NCI-H526 (cell line): ENCODE measurements at regions not wholly inside any gene's neighbourhood (a gene's known extent, or its start where the extent isn't known, plus 50 kb on each side); places are given as distances from the start of the nearest gene placed in this dataset.

Experiments used
- DNase-seq, 2 experiments: peaks; one replicate each; lab custom pipeline; 2025; lab: John Stamatoyannopoulos, UW

DNA sequence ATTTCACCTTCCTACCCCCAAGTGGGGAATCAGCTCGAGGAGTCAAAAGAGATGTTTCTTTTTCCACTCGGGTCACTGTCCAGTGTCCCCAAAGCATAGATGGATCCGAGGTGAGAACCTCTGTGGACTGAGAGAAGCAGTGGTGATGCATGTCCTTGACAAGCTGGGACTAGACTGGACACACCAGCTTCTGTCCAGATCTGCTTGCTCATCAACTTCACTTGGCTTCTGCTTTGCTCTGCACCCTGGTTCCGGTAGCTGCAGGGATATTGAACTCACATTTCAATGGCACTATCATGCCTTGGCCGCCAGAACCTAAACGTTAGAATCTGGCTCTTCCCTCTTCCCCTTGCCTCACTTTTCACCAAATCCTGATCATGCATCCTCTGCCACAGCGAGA, 50.3 kb upstream of the CXCL12 start:
- no peak for DNase-seq

DNA sequence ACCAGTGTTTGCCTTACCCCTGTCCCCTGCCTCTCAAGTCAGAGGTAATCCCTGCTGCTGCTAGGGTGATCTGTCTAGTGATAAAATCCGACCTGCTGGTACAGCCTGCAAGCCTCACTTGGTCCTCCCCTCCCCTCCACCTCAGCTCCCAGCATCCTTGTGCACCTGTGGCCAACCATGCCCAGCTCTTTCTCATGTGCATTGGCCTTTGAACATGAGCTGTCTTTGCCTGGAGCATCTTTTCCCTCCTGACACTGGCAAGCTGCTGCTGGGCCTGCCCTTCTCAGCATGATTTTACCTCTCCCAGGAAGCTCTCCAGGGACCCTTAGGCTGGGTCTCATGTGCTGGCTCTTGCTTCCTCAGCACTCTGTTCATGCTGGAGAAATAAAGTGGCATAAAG, 51.3 kb upstream of the CXCL12 start:
- DNase-seq = no peak

DNA sequence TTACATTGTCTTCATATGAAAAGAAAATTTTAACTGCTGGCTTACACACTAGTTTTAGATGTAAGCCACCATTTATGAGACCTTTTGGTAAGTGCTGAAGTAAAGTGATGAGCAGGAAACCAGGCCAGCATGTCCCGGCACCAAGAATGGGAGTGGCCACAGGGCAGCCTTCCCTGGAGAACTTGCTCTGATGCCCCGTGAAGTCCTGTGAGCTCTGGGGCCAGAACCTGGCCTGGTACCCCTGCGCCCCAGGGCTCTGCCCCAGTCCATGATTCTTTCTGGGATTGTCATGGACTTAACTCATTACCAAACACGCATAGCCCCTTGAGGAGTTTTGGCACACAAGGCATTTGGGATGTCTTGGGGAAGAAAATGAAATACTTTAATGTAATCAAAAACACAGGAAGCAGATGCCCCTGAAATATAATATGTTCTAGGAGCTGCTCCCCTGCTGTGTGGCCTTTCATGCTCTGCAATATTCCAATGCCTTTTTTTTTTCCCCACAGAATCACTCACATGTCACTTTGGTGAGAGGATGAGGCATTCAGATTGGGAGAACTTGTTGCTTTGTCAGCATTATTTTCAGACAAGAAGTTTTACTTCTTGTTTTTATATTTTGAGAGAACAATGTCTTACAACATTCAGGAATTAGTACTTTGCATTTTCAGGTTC, 53.1 kb upstream of the CXCL12 start:
- DNase-seq = no peak

DNA sequence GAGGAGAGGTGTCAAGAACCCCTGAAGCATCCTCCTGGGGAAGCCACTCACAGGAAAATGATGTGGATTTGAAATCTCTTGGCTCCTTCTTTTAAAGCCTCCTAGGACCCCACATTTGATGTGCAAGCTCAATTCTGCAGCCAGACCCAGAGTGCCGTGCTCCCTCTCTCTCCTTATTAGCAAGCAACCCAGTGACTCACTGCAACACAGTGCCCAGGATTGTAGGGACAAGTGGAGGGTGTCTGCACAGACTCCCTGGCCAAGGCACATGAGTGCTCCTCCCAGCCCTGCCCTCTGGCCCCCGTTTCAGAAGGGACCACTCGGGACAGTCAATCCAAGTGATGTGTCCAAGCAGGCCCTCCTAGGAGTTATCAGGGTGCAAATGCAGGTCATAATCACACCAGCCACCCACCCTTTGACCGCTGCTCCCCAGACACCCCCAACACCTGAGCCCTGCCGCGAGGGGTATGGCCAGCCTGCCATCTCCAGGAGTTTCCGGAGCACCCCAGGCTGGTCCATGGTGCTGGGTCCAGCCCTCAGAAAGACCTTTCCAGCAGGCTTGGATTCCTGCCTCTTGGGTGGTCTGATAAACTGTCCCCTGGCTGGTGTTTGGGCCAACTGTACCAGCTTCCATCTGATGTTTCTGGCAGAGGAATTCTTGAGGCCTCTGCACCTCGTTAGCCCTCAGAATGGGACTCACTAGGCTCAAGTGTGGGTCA, 54.5 kb upstream of the CXCL12 start:
- no peak for DNase-seq

DNA sequence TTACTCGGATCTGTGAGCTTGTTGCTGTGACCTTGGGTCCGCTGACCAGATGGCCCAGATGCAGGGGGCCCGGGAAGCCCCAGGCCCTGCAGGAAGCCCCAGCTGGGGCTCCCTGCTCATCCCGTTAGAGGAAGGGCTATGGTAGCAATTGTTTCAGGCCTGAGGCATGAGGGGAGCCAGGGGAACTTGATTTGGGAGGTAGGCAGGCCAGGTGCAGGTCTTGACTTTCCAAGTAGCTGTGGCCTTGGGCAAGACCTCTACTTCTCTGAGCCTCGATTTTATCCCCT, 55.0 kb upstream of the CXCL12 start:
- no peak for DNase-seq

DNA sequence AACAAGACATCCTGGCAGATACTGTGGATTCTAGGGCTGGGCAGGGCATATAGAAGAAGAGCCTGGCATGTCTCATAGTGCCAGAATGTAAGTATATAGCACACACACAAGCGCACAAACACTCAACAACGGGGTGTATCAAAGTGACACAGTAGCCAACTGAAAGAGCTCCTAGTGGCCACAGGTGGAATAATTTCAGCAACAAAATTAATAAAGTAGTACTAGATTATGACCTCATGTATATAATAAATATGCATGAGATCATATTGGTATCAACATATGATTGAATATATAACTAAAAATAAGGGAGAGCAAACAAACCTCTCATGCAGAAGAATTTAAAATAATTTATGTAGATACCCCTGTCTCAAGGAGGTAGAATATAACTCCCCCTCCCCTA, 72.4 kb upstream of the CXCL12 start:
- DNase-seq = no peak

DNA sequence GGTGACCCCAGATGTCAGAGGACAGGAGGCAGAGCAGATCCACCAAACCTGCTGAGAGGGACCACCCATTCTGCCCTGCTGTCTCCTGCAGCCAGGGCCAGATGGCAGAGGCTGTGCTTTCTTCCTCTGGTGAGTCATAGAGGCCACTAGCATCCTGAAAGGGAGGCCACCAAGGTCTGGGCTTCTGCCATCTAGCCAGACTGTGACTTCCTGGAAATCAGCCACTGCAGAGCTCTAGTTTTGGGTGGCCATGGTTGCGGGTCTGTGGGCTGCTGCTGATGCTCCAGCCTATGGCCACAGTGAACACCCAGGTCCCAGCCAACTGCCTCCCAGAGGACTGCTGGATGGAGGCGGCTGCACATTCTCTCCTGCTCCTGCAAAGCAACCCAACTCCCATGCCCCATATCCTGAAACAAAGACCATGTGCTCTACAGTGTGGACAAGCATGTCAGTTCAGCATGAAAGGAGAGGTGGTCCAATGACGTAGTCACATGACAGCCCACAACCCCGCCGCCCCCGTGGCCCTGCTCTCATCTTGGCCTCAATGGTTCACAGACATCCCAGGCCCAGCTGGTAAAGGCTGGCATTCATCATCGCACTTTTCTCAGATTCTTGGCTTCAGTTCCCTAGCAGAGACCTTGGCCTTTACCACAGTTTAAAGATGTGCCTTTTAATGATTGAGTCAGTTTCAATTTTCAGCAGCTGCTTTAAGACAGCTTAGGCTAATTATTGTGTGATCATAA, 73.9 kb upstream of the CXCL12 start:
- DNase-seq = no peak

DNA sequence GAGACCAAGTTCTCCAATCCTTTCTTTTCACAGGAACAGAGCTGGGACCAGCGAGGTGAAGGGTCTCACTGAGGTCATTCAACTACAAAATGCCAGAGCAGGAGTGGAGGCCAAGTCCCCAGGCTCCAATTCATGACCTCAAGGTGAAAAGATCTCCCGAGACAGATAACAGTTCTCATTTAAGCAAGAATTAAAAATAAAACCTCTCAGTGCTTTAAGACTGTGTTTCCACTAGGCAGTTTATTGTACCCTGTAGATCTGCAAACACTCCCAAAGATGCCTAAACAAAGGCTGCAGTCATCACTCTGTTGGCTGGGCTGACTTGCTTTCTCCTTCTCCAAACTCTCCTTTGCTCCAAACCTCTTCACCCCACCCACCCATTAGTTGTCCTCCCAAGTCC, 74.8 kb upstream of the CXCL12 start:
- no peak for DNase-seq

DNA sequence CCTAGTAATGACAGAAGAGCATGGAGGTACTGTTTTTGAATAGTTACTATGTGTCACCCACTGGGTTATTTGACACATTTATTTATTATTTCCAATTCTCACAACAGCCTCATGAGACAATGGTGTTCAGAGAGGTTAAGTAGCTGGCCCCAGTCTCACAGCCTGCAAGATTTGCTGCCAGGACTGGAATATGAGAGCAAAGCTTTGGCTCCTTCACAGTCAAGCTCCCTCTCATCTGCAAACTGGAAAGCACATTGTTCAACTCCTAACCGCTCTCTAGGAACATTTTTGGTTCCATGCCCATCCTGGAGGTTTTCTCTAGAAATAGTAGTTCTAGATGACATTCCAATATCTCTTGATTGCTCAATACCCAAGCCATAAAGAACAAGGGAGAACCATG, 75.5 kb upstream of the CXCL12 start:
- no peak for DNase-seq

DNA sequence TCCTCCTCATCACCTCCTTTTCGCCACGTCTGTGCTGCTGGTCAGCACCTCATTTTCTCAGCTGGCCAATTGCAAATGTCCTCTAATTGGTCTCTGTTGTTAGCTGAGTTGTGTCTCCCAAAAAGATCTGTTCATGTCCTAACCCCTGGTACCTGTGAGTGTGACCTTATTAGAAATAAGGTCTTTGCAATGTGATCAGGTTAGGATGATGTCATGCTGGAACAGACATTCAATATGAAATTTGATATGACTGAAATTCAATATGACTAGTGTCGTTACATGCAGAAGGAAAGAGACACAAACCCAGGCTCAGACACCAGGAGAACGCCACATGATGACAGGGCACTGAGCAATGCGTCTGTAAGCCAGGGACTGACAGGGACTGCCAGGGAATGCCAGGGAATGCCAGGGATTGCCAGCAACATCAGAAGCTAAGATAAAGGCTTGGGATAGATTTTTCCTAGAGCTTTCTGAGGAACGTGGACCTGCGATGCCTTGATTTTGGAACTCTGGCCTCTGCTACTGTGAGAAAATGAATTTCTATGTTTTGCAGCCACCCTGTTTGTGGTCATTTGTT, 77.5 kb upstream of the CXCL12 start:
- DNase-seq = no peak

DNA sequence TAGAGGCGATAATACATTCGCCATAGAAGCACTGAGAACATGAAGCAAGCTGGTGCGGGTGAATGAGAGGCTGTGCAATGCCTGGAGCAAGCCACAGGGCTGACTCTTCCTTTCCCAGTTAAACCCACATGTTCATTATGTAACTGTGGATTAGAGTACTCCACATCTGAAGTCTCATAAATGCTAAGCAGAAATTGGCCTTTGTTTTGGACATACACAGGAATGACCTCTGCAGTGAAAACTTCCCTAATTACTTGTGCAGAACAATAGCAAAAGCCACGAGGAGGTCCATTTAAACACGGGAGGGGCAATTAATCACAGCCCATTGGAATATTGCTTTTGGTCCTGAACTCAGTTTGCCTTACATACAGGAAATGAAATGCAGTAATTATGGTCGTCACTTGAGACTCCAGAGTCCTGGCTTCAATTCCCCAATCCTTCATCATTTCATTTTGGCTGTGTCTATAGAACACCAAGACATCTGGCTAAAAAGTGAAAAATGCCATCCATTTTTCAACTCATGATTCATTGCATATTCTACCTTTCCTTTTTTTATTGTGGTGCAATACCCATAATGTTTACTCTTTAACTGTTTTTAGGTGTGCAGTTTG, 78.7 kb upstream of the CXCL12 start:
- no peak for DNase-seq

DNA sequence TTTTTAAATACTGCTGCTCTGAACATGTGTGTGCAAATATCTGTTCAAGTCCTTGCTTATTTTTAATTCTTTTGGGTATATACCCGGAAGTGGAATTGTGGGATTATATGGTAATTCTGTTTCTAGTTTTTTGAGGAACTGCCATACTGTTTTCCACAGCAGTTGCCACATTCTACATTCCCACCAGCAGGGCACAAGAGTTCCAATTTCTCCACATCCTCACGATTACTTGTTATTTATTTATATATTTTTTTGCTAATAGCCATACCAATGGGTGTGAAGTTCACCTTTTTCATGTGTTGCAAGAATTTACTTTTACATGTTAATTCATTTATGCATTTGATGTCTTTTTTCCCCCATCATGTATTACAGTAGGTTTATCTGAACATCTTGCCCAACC, 79.6 kb upstream of the CXCL12 start:
- no peak for DNase-seq

DNA sequence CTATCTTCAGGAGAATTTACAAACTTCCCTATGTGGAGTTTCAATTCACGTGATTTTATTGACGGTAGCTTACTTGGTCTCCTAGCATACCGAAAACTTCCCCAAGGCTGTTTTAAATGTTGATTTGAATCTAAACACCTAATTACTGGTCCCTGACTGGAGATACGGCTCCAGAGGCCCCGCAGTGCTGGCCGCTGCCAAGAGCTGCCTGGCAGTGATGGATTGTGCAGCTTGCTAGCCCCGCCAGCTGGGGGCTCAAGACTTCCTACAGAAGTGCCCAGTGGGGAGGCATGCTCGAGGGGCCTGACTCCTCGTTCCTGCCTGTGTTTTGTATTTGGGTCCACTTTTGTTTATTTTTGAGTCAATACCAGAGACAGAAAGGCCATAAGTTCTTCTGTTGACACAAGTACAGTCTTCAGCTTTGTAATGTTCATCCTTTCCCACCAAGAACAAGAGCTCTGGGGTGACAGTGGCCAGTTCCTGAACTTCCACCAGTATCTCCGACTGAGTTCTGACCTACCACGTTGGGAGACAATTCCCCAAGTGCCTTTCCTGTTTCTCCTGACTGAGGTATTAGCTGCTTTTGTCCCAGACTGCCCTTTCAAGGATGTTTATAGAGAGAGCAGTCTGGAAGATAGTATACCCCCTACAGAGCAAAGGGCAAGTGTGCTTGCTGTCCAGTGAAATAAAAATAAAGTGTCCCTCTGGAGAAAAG, 80.7 kb upstream of the CXCL12 start:
- DNase-seq = no peak

DNA sequence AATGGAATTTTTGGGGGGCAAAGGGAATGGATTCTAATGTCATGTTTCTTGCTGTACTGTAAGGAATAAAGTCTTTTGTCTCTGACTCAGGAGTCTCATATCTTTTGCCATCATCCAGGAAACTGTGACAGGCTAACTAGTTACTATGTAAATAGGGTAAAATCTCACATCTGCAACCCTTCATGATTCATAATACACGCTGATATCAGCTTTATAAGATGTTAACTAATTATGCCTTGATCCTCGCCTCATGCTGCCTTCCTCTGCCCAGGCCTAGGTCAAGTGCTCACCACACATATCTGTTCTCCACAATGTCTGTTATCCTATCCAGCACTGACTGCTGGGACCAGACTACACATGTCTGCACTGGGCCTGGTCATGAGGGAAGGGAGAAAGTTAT, 81.3 kb upstream of the CXCL12 start:
- no peak for DNase-seq

DNA sequence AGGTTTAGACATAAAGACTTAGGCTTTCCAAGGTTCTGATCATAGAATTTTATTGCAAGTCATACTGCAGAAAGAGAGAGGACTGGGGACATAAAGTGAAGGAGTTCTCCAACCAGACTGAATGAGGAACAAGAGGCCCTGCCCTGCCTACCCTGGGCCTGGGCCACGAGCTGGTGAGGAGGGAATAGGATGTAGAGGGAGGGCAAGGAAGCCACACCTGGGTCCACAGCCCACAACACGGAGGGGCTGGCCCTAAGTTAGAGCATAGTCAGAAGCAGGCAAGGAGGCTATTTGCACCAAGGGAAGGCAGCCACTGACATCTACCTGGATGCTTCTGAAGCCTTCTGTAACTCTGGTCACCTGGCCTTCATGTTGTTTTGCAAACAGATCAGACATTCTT, 82.2 kb upstream of the CXCL12 start:
- no peak for DNase-seq

DNA sequence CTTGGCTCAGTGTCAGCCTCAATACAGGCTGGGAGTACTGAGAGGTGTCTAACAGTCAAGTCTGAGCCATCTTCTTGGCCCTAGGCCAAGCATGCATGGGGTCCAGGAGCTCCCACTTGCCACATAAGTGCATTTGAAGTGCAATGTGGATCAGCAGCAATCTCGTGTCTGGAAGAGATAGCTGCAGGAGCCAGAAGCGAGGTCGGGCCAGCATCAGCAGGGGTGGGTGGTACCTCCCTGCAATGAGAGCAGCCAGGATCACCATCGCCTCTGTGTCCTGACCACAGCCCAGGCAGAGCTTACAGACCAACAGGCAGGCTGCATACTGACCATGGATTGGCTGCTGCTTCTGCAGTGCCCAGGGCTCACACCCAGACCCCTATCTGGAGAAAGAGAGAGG, 83.0 kb upstream of the CXCL12 start:
- no peak for DNase-seq

DNA sequence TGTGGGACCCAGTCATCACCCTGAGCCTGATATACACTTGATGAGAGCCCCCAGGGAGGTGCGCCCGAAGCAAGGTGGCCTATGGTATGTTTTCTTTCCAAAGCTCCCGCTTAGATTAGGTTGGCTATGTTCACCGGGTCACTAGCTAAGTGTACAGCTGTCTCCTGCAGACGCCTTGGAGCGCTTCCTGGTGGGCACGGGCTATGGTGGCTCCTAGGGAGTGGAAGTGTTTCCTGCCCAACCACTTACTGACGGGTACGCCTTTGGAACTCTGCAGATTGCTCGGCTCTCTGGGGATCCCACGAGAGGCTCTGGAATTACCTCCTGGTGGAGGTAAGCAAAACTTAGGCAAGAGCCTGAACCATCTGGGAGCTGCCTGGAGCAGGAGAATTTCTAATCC, 83.6 kb upstream of the CXCL12 start:
- no peak for DNase-seq

DNA sequence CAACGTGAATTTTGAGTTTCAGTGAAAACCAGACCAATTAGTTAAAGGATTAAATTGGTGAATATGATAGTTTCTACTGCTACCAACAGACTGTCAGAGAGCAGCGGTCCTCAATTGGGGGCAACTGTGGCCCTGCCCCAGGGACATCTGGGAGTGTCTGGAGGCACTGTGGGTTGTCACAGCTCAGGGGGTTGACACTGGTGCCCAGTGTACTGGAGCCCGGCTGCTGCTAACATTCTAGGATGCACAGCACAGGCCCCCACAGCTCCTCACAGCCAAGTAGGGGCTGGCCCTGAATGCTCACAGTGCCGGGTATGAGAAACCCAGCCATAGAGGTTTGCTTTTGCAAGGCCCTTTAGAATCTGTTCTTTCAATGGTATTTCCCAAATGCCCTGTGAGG, 84.1 kb upstream of the CXCL12 start:
- no peak for DNase-seq

DNA sequence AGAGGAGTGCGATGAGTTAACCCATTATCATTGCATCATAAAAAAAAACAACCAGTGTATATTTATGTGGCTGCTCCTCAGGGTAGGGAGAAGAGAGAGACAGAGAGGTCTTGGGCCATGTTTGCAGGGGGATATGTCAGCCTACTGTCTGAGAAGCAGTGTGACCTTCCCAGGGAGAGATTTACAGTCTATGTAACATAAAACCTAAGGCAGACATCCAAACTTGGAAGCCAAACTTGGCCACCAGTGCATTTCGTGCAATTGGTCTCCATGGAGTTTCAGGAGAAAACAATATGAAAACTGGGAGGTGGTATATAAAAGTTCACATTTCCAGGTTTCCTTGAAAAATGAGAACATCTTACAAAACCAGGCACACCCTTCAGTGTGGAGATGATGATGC, 85.9 kb upstream of the CXCL12 start:
- DNase-seq = no peak

DNA sequence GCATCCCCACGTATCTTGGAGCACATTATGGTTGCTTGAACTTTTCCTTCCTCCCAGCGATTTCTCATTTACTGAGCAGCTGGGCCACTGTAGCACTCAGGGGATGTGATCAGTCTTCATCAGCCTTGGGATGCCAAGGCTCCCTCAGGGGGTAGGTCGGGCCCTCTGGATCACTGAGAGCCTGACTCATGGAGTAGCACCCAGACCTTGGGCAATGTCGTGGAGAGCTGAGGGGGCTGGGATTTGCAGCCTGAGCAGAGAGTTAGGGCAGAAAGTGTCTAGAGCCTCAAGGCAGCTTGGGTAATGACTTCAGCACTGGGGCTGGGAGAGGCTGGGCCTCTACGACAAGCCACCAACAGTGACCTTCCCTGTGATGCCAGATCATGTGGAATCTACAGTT, 86.5 kb upstream of the CXCL12 start:
- DNase-seq = no peak

DNA sequence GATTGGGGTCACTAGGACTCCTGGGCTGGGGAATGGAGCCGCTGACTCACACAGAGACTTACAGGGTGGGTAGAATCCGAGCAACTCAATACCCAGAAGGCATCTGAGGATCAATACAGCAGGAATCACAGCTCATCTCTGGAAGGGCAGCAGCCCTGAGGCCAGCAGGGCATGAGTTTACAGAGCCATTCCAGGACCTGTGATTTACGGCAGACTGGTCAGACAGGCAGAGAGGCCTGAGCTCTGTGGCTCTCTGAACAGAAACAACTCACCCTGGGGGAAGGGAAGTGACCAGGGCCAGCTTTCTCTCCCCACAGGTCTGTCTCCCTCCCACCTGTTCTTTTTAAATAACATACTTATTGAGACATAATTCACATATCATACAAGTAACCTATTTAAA, 88.2 kb upstream of the CXCL12 start:
- no peak for DNase-seq

DNA sequence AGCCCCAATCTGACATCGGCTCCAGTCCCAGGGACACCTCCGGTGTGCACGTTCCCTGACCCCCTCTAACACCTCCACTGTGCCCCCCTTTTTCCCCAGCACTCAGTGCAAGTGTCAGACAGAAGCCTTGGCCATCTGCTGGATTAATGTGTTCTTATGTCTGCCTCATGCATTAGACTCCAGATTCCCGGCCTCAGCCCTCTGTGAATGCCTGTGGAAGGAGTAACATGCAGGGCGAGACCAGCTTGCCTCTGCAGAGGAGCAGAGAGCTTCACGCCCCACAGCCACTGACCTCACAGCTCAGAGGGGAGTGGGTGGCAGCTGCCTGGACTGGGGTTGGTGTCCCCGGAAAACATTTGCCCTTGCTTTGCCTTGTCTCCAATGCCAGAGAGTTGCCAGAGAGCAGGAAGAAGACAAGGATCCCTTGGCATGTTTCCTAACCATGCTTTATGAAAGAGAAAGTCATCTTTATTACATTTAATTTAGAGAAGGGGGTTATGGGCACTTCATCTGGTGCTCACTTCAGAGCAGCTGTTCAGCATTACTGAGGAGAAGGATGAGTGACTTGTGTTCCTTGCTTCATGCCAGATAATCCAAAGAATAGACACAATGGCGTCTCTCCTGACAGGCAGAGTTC, 91.6 kb upstream of the CXCL12 start:
- no peak for DNase-seq
